GM19043 (cell line): ENCODE measurements at regions not wholly inside any gene's neighbourhood (a gene's known extent, or its start where the extent isn't known, plus 50 kb on each side); places are given as distances from the start of the nearest gene placed in this dataset.

Experiments used
- ATAC-seq: cut with Tn5 transposase; IDR thresholded peaks from one replicate; pipeline ENCODE4 v1.9.1; 2021; ENCODE audit warnings: low read depth; ENCODE audit not compliant: unreplicated experiment

DNA sequence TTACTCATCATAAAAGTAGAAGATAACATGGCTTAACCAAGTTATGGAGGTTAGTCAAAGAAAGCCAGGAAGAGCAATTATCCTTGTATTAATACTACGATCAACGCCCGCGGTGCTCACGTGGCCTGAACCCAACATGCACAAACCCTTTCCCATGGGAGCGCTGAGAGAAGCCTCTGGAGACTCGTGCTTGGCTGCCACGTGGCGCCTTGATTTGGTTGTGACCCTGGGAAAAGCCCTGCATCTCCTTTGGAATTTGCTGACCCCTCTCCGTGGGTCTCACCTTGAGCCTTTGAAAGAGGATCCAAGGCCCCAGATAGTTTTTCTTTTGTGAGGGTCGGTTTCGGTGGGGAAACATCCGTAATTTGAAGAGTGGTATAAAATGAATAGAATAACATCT is 255.6 kb downstream of the DCDC2C start:
- no peak for ATAC-seq

DNA sequence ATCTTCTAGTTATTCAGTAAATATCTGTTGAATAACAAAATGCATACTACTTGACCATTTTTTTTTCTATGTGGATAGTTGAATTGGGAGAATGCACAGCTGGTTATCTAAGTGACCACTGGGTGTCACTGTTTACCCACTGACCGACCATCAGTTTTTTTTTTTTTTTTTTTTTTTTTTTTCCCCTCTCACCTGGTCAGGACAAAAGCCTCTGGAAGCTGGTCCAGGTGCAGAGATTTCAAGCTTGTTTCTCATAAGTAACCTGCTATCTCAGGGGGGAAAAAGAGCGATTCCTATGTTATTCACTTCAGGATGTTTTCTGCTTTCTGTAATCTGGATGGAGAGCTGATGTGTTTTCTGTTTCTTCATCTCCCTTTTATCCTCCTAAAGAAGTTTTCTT is 256.0 kb downstream of the DCDC2C start:
- ATAC-seq, result no peak

DNA sequence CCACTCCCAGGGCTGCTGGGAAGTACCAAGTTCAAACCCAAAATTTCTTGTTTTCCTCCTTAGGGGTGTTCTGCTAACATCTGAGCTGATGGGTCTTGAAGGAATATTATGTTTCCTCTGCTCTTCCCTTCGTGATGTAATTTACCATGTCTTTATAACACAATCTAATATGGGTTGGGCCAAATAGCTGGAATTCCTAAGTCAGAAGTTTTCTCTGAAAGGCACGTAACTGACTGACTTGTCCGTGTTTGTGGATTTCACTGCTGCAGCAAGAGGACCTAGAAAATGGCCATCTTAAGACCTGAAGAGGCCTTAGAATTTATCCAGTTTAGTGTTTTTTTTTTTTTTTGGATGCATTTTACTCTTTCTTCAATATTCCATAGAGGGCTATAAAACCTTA is 256.7 kb downstream of the DCDC2C start:
- ATAC-seq, result no peak

DNA sequence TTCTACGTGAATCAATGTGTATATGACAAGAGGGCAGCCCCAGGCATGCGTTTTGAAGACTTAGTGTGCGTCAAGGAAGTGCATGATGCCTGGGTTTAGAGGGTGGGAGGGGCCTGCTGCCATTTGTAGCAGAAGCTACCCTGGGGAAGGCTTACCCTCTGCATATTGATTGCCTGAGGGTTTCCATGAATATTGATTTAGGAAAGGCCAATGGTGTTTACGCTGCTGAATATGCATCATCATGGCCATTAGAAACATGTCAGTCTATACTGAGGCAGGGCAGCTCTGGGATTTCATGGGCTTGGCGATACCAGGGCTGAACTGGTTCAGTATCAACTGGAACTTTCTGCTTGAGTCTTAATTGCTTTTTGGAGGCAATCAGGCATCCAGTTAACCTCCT is 259.3 kb downstream of the DCDC2C start:
- ATAC-seq, result no peak

DNA sequence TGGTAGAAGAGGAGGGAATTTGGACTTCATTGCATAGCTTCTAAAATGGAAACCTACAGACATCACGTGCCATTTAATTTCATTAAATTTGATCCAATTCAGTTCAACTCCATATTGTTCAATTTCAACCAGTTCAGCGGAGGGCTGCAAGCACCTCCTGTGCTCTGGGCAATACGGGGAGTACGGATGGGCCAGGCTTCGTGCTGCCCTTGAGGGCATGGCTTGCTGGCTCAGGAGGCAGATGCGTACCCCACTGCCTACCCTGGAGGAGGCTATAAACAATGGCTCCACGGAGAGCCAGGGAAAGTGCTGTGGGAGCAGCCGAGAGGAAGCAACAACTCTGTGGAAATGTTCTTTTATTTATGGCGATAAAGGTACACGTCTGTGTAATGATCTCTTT is 261.8 kb downstream of the DCDC2C start:
- ATAC-seq, result no peak

DNA sequence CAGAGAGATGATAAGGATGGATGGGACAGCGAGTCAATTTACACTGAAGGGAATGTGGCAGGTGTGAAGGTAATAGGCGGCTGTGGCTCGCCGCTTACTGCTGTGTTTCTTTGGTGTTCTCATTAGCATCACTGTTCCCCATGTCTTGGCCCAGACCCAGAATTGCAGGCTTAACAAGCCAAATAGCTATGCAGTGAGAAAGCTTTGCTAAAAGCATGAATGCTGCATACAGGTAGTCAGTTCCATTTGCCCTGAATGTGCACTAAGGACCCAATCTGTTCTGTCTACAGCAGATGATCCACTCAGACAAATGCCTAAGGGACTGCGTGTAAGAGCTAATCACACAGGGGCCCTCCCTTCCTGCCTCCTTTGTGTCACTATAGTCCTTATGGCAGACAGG is 262.6 kb downstream of the DCDC2C start:
- ATAC-seq, result no peak

DNA sequence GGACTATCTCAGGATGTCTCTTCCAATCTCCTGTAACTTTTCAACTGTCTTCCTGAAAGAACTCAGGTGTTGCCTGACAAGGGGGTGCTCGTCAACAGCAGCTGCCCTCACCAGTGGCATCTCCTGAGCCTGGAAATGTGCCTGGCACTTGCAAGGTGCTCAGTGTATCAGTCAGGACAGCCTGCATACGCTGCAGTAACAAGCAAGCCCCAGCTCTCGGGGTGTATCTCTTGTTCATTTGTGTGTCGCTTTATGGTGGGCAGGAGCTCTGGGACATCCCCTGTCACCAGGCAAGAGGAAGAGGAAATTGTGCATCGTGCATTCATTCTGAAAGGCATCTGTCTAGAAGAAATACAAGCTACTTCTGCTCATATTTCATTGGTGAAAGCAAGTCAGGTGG is 263.1 kb downstream of the DCDC2C start:
- no peak for ATAC-seq

DNA sequence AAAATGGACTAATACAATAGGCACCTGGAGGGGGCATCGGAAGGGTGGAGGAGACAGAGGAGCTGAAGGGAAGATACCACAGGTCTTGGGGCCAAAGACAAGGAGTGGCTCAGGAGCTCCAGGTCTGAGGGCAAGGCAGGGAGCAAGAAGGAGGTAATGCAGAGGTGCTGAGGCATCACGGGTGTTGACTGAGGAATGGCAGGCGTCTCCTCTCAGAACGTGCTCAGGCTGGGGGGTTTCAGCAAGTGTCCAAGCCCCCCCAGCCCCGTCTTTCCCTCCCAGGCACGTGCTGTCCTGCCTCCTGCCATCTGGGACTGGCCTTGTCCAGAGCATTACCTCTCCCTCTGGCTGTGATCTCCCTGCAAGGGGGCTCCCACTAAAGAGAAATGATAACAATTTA is 265.4 kb downstream of the DCDC2C start:
- no peak for ATAC-seq

DNA sequence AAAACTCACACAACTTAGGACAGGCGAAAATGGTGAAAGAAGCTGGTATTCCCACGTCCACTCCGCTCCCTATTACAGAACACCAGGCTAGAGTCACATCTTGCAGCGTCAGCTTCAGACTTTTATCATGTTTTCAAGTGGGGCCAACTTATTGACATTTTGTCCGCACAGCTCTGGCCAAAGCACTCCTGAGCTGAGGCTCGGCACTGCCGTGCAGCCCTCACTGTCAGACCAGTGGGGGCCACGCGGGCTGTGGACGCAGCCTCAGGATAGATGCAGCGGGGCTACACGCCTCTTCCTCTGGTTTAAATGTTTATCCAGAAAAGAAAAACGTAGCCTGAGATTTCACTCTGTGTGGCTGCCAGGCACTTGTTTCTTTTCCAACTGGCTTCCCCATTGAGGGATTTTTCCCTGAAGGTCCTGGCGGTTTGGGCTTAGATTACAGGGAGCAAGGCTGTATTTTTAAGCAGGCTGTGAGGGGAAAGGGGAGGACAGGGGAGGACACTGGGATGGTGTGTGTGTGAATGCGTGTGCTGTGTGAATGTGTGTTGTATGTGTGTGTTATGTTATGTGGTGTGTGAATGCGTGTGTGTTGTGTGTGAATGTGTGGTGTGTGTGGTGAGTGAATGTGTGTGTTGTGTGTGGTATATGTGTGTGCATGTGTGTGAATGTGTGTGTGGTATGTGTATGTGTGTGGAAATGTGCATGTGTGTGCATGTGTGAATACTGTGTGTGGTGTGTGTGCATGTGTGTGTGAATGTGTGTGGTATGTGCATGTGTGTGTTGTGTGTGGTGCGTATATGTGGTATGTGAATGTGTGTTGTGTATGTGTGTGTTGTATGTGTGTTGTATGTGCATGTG is 267.6 kb downstream of the DCDC2C start:
- ATAC-seq, result no peak

DNA sequence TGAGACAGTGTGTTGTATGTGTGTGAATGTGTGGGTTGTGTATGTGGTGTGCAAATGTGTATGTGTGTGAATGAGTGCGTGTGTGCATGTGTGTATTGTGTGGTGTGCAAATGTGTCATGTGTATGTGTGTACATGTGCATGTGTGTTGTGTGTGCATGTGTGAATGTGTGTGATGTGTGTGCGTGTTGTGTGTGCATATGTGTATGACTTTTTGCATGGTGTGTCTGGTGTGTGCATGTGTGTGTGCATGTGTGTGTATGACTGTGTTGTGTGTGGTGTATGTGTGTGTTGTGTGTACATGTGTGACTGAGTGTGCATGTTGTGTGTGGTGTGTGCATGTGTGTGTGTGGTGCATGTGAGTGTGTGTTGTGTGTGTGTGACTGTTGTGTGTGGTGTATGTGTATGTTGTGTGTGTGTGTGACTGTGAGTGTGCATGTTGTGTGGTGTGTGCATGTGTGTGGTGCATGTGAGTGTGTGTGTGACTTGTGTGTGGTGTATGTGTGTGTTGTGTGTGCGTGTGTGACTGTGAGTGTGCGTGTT is 268.3 kb downstream of the DCDC2C start:
- ATAC-seq, result no peak

DNA sequence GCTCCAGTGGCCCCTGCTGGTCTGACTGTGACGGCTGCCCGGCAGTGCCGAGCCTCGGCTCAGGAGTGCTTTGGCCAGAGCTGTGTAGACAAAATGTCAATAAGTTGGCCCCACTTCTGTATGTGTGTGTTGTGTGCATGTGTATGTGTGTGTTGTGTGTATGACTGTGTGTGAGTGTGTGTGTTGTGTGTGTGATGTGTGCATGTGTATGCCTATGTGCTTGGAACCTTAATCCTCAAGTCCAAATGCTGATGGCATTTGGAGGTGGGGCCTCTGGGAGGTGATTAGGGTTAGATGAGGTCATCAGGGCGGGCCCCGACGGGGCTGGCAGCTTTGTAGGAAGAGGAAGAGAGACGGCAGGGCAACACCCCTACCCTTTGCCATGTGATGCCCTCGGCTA is 269.0 kb downstream of the DCDC2C start:
- ATAC-seq, result no peak

DNA sequence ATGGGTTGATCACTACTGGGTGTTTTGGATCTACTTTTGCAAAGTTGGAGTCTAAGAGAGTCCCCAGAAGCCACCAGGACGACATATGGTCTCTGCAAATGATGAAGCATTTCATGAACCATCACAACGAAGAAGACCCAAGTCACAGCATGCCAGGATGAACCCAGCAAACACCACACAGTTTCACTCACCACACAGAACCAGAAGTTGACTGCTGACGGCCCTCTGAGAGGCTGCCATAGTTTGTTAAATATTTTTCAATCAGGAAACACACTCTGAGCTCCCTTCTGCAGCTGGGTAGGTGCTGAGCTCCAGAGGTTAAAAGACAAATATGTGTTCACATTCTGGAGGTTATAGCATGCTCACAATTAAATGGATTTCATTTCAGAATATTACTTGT is 271.4 kb downstream of the DCDC2C start:
- ATAC-seq, result no peak

DNA sequence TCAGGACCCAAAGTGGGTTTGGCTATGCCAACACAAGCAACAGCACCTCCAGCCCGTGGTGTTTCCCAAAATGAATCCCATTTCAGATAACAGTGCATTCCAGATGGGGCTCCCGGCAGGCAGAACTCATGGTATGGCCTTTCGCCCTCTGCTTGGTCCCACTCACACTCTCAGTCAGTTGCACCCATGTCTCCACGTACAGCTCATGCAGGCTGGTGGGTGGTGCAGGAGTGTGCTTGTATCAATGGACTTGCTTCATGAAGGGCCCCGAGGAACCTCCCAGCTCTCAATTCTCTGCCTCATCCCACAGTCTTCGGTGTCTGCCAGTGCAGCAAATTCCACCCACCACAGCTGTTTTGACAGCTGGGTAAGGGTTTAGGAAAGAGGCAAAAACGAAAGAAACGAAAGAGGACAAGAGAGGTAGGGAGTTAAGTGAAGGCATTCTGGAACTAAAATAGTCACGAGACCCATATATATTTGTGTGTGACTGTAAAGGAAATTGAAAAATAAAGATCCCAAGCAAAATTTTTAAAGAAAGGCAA is 278.1 kb downstream of the DCDC2C start:
- ATAC-seq, result no peak

DNA sequence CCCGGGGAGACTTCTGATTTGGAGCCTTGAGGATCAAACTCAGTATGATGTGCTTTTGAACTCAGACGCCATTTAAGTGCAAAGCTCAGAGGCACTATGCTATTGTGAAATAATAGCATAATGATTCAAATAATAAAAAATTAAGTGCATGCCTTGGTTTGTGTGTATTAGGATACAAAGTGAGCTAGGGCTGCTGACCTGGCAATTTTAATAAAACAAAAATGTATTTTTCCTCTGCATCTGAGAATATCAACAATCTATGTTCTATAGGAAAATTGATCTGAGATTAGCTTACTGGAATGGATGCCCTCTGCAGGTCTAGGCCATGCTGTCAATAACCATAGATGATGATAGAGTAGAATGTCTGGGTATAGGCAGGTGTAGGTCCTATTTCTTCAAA is 278.8 kb downstream of the DCDC2C start:
- no peak for ATAC-seq

DNA sequence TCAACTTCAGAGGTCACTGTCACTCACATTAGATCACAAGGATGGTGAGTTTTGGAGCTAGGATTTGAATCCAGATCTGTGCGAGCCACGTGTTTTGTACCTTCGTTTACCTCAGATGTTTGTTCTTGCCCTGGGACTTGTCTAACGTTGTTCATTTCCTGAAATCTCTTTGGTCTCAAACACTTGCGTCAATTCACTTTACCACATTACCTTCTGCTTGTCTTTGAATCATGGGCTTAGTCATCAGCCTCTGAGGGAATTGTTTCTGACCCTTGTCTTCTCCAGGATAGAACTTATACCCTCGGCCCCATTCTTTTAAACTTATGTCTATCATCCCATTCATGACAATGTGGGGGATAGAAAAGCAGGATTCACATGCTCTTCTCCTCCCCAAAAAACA is 282.7 kb downstream of the DCDC2C start:
- ATAC-seq, result no peak

DNA sequence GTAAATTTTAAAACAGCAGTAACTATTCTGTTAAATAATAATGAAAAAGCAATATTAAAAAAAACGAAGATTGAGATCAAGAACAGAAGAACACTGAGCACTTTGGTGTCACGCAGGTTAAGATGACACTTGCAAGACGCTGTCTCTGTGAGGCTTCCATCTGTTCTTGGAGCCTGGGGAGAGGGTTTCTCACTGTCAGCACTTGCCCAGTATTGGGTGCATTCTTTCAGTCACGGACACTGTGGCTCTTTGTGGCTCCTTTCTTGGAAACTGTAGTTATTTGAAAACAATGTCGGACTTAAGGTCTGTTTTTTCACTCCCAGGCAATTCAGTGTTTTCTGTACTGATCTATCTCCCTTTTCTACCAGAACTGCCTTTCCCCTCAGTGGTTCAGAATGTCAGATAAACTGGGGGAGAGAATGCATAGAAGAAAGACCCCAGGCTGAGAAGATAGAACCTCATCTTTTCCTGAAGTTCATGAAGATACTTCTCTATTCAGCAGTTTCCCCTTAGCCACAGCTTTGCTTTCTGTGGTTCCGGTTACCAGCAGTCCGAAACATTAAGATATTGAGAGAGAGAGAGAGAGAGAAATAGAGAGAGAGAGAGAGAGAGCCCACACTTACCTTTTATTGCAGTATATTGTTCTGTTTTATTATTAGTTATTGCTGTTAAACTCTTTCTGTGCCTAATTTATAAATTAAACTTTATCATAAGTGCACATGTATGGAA is 283.3 kb downstream of the DCDC2C start:
- no peak for ATAC-seq

DNA sequence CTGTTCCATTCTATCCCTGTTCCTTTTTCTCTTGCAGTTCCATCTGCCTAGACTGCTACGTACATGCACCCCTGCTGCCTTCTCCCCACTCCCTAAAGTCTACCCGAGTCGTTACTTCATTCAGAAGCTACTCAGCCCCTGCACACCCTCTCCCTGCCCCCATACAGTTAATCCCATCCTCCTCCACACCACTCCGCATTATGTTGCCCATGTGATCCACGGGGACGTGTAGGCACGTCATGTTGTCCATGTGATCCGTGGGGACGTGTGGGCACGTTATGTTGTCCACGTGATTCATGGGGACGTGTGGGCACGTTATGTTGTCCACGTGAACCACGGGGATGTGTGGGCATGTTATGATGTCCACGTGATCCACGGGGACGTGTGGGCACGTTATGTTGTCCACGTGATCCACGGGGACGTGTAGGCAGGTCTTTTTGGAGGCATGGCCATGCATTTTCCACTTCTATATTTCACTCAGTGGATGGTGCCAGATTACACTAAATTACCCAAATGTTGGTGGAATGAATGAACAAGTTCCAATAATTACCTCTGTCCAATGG is 299.5 kb downstream of the DCDC2C start:
- no peak for ATAC-seq

DNA sequence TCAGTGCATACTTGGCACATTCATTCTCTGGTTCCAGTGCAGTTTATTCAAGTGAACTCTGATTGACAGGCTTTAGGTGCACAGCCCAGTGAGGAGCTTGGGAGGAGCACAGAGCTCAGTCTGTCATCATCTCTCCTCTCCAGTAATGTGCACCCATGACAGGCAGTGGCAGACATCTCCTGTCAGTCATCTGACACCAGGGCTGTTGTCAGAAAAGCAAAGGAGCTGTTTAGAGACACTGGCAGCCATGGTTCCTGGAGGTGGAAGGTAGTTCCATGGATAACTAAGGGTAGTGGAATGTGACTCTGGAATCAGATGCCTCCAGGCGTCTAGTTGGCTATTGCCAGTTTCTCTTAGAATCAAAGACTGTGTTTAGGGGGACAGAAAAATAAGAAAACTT is 308.8 kb downstream of the DCDC2C start:
- no peak for ATAC-seq

DNA sequence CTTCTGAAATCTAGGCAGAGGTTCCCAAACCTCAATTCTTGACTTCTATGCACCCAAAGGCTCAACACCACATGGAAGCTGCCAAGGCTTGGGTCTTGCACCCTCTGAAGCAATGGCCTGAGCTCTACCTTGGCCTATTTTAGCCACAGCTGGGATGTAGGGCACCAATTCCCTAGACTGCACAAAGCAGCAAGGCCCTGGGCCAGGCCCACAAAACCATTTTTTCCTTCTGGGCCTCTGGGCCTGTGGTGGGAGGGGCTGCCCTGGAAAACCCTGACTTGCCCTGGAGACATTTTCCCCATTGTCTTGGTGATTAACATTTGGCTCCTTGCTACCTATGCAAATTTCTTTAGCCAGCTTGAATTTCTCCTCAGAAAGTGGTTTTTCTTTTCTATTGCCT is 315.2 kb downstream of the DCDC2C start:
- ATAC-seq, result no peak

DNA sequence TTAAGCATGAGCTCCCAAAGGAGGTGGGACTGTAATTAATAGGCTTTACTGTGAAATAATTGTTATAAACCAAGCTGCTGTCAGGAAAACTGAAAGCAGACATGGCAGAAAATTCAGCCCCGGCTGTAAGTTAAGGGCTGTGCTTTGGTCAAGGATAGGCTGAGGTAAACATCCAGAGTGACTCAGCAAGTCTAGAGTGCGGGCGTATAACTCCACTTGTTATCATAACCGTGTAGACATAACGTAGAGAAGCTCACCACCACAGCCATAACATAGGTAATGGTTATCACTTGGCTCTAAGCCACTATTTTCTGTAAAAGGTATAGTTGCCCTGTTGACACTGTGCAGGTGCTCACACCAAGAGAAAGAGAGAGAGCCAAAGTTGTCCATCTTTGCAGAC is 316.8 kb downstream of the DCDC2C start:
- no peak for ATAC-seq

DNA sequence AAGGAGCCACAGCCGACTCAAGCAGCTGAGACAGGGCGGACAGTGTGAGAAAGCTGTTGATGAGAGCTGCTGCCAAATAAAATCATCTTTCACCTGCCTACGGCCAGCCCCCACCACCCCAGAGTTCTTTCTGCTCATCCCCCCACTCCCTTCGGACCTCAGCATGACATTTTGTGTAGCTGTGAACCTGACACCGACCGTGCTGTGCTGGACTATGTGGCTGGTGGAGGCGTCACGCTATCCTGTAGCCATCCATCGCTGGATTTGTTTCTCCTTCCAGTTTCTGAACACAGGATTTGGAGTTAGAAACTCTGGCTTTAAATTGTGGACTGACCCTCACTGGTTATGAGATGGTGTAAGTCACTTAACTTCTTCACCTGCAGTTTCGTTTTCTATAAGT is 317.3 kb downstream of the DCDC2C start:
- ATAC-seq, result no peak
